WTC11 (cell line): ENCODE measurements at regions not wholly inside any gene's neighbourhood (a gene's known extent, or its start where the extent isn't known, plus 50 kb on each side); places are given as distances from the start of the nearest gene placed in this dataset.

Source experiments
- ATAC-seq: fragments of 200-7000 bp; cut with Tn5 transposase; 2 replicates; pipeline ENCODE4 v1.10.0; 2021; ENCODE audit warnings: mild to moderate bottlenecking, moderate library complexity
- CTCF ChIA-PET: fragments of 300-600 bp; sonication (Branson Sonifier 250); formaldehyde crosslinking; loops from one replicate; lab custom pipeline; 2021; ENCODE audit warnings: antibody characterized with exemption; lab: Charles Lee
- POLR2A ChIA-PET: fragments of 350-600 bp; sonication (Branson Sonifier 250); formaldehyde crosslinking; loops from one replicate; lab custom pipeline; 2021; ENCODE audit warnings: antibody characterized with exemption; lab: Charles Lee
- DNase-seq: peaks from one replicate; pipeline ENCODE4 v3.0.0; 2021; ENCODE audit warnings: low spot score
- H3K27ac Mint-ChIP-seq: 2 replicates; pipeline ENCODE4 v1.8.0; 2021; ENCODE audit warnings: mixed read lengths
- H3K27me3 Mint-ChIP-seq: 2 replicates; pipeline ENCODE4 v1.8.0; 2021; ENCODE audit warnings: low read depth, mild to moderate bottlenecking, moderate library complexity, mixed read lengths
- H3K36me3 Mint-ChIP-seq: 2 replicates; pipeline ENCODE4 v1.8.0; 2021; ENCODE audit warnings: mixed read lengths
- H3K4me1 Mint-ChIP-seq: 2 replicates; pipeline ENCODE4 v1.8.0; 2022; ENCODE audit warnings: mixed read lengths
- H3K4me3 Mint-ChIP-seq: 2 replicates; pipeline ENCODE4 v1.8.0; 2021; ENCODE audit warnings: mild to moderate bottlenecking, moderate library complexity, mixed read lengths
- H3K9me3 Mint-ChIP-seq: 2 replicates; pipeline ENCODE4 v1.8.0; 2021; ENCODE audit warnings: mixed read lengths
- AFF4 ChIP-seq: sonication (generic); formaldehyde crosslinking; IDR thresholded peaks from 2 replicates; pipeline ENCODE4 v1.8.1; 2023; ENCODE audit warnings: mild to moderate bottlenecking, missing genetic modification reagents, borderline replicate concordance
- ATF1 ChIP-seq: sonication (generic); formaldehyde crosslinking; IDR thresholded peaks from 2 replicates; pipeline ENCODE4 v1.8.1; 2023; ENCODE audit warnings: mild to moderate bottlenecking, moderate library complexity, missing genetic modification reagents
- ATF2 ChIP-seq: sonication (generic); formaldehyde crosslinking; IDR thresholded peaks from 2 replicates; pipeline ENCODE4 v1.8.1; 2022; ENCODE audit warnings: low read depth, missing genetic modification reagents, borderline replicate concordance
- ATF3 ChIP-seq: sonication (generic); formaldehyde crosslinking; conservative IDR thresholded peaks from 2 replicates; pipeline ENCODE4 v1.8.1; 2022; ENCODE audit warnings: mild to moderate bottlenecking, missing genetic modification reagents
- CBFB ChIP-seq: sonication (generic); formaldehyde crosslinking; IDR thresholded peaks from 2 replicates; pipeline ENCODE4 v1.8.1; 2022; ENCODE audit warnings: mild to moderate bottlenecking, low read depth, missing genetic modification reagents
- CTCF ChIP-seq: fragments of 200-600 bp; IDR thresholded peaks from 2 replicates; pipeline ENCODE4 v1.8.0; 2022; ENCODE audit warnings: antibody characterized with exemption
- E2F5 ChIP-seq: sonication (generic); formaldehyde crosslinking; IDR thresholded peaks from 2 replicates; pipeline ENCODE4 v1.8.1; 2022; ENCODE audit warnings: mild to moderate bottlenecking, moderate library complexity, missing genetic modification reagents
- EMX1 ChIP-seq: fragments of 250-450 bp; sonication (Bioruptor Pico); IDR thresholded peaks from 2 replicates; pipeline ENCODE4 v1.8.0; 2021; ENCODE audit warnings: mild to moderate bottlenecking
- HMGA2 ChIP-seq: fragments of 250-450 bp; sonication (Bioruptor Pico); IDR thresholded peaks from 2 replicates; pipeline ENCODE4 v1.4.0; 2021; ENCODE audit warnings: mild to moderate bottlenecking, moderate library complexity
- JAZF1 ChIP-seq: fragments of 250-450 bp; sonication (Bioruptor Pico); IDR thresholded peaks from 2 replicates; pipeline ENCODE4 v1.9.0; 2021; ENCODE audit warnings: moderate library complexity, mild to moderate bottlenecking, inconsistent platforms
- MYBL2 ChIP-seq: sonication (generic); formaldehyde crosslinking; IDR thresholded peaks from 2 replicates; pipeline ENCODE4 v1.8.1; 2023; ENCODE audit warnings: mild to moderate bottlenecking, moderate library complexity, missing genetic modification reagents
- NFYB ChIP-seq: sonication (generic); formaldehyde crosslinking; conservative IDR thresholded peaks from 2 replicates; pipeline ENCODE4 v1.8.0; 2022; ENCODE audit warnings: low read depth, missing genetic modification reagents
- NR2C2 ChIP-seq: sonication (generic); formaldehyde crosslinking; IDR thresholded peaks from 2 replicates; pipeline ENCODE4 v1.8.0; 2022; ENCODE audit warnings: mild to moderate bottlenecking, missing genetic modification reagents
- NR3C1 ChIP-seq: sonication (generic); formaldehyde crosslinking; conservative IDR thresholded peaks from 2 replicates; pipeline ENCODE4 v1.8.1; 2023; ENCODE audit warnings: low read depth, mild to moderate bottlenecking, missing genetic modification reagents
- OVOL2 ChIP-seq: fragments of 250-450 bp; sonication (Bioruptor Pico); IDR thresholded peaks from 2 replicates; pipeline ENCODE4 v1.9.0; 2021; ENCODE audit warnings: mild to moderate bottlenecking, borderline replicate concordance
- SOX15 ChIP-seq: fragments of 250-450 bp; sonication (Bioruptor Pico); IDR thresholded peaks from 2 replicates; pipeline ENCODE4 v1.9.0; 2021; ENCODE audit warnings: mild to moderate bottlenecking
- TCF7 ChIP-seq: sonication (generic); formaldehyde crosslinking; IDR thresholded peaks from 2 replicates; pipeline ENCODE4 v1.8.0; 2022; ENCODE audit warnings: mild to moderate bottlenecking, low read depth, missing genetic modification reagents, moderate library complexity
- USF1 ChIP-seq: sonication (generic); formaldehyde crosslinking; IDR thresholded peaks from 2 replicates; pipeline ENCODE4 v1.8.0; 2022; ENCODE audit warnings: mild to moderate bottlenecking, missing genetic modification reagents
- ZBTB21 ChIP-seq: sonication (generic); formaldehyde crosslinking; IDR thresholded peaks from 2 replicates; pipeline ENCODE4 v1.8.1; 2023; ENCODE audit warnings: mild to moderate bottlenecking, missing genetic modification reagents, borderline replicate concordance
- ZBTB43 ChIP-seq: sonication (generic); formaldehyde crosslinking; IDR thresholded peaks from 2 replicates; pipeline ENCODE4 v1.8.1; 2023; ENCODE audit warnings: mild to moderate bottlenecking, missing genetic modification reagents
- ZNF317 ChIP-seq: sonication (generic); formaldehyde crosslinking; IDR thresholded peaks from 2 replicates; pipeline ENCODE4 v1.8.1; 2023; ENCODE audit warnings: low read depth, mild to moderate bottlenecking, moderate library complexity, missing genetic modification reagents, borderline replicate concordance
- ZNF396 ChIP-seq: fragments of 250-450 bp; sonication (Bioruptor Pico); IDR thresholded peaks from 2 replicates; pipeline ENCODE4 v1.8.0; 2021; ENCODE audit warnings: mild to moderate bottlenecking, moderate library complexity, borderline replicate concordance
- ZNF416 ChIP-seq: fragments of 250-450 bp; sonication (Bioruptor Pico); IDR thresholded peaks from 2 replicates; pipeline ENCODE4 v1.9.0; 2021; ENCODE audit warnings: mild to moderate bottlenecking, inconsistent platforms
- ZNF671 ChIP-seq: fragments of 250-450 bp; sonication (Bioruptor Pico); IDR thresholded peaks from 2 replicates; pipeline ENCODE4 v1.8.0; 2021; ENCODE audit warnings: mild to moderate bottlenecking

- POLR2A ChIA-PET: interaction anchor here (0.6 kb wide), 1 partner anchor 254 kb away, joined by 4 read pairs; no protein-coding TSS in a partner anchor
- CTCF ChIA-PET: interaction anchor here (0.9 to 1.8 kb wide), 3 partner anchors 10 to 378 kb away, joined by 3 to 9 read pairs (median 5); no protein-coding TSS in a partner anchor
- H3K27me3 Mint-ChIP-seq: peaks cover 10% of the 10 kb centered on the region
Observed at GRCh38 chr2:60296219-60296955, 257.1 kb downstream of the BCL11A start.

GRCh38 chr2:60295636-60295962 lies 257.9 kb downstream of the BCL11A start:
- Mint-ChIP-seq H3K27me3 (peaks cover 10% of the 10 kb centered on the region), H3K4me3 (no peak overlapping the region), H3K36me3 (no peaks in the 10 kb centered on the region), H3K9me3 (no peaks in the 10 kb centered on the region), H3K4me1 (peaks cover 24% of the 10 kb centered on the region), H3K27ac (no peak overlapping the region)
- CTCF ChIA-PET: no interaction called here
- peak; percentile 43 for ATAC-seq
- POLR2A ChIA-PET: interaction anchor here (0.6 kb wide), 1 partner anchor 255 kb away, joined by 4 read pairs; no protein-coding TSS in a partner anchor
- peak; percentile 34 for DNase-seq
- no peak for TF ChIP-seq NR3C1 (CRISPR knock-in tag)
- no peak for TF ChIP-seq EMX1 (CRISPR knock-in tag)
- no peak for TF ChIP-seq NFYB (CRISPR knock-in tag)
- no peak for TF ChIP-seq USF1 (CRISPR knock-in tag)
- TF ChIP-seq ATF2 (CRISPR knock-in tag): no peak
- TF ChIP-seq JAZF1 (CRISPR knock-in tag): no peak
- TF ChIP-seq ATF1 (CRISPR knock-in tag): no peak
- no peak for TF ChIP-seq NR2C2 (CRISPR knock-in tag)
- TF ChIP-seq CTCF: no peak

More at GRCh38 chr2:60296219-60296955, 257.1 kb downstream of the BCL11A start:
- H3K9me3 Mint-ChIP-seq: no peaks in the 10 kb centered on the region
- H3K27ac Mint-ChIP-seq: no peak overlapping the region
- H3K4me3 Mint-ChIP-seq: no peak overlapping the region
- no peaks in the 10 kb centered on the region for H3K36me3 Mint-ChIP-seq
- TF ChIP-seq ZNF396 (CRISPR knock-in tag) (no peak), E2F5 (CRISPR knock-in tag) (no peak), ZBTB21 (no peak), TCF7 (no peak), ZBTB43 (CRISPR knock-in tag) (no peak), EMX1 (CRISPR knock-in tag) (no peak), ZNF416 (no peak), AFF4 (no peak), ZNF671 (CRISPR knock-in tag) (no peak), OVOL2 (CRISPR knock-in tag) (no peak), ZNF317 (CRISPR knock-in tag) (no peak), ATF3 (CRISPR knock-in tag) (no peak), CBFB (CRISPR knock-in tag) (no peak), MYBL2 (no peak), SOX15 (CRISPR knock-in tag) (no peak), HMGA2 (CRISPR knock-in tag) (no peak)
- H3K4me1 Mint-ChIP-seq: peaks cover 17% of the 10 kb centered on the region
- no peak for ATAC-seq
- DNase-seq: no peak
